Left lung (tissue), 4 donors: ENCODE measurements at regions not wholly inside any gene's neighbourhood (a gene's known extent, or its start where the extent isn't known, plus 50 kb on each side); places are given as distances from the start of the nearest gene placed in this dataset.

Experiments
- ATAC-seq: fragments of 200-7000 bp; cut with Tn5 transposase; one replicate; pipeline ENCODE4 v1.9.1; 2020; ENCODE audit warnings: moderate library complexity
- DNase-seq, 4 donors: peaks; one replicate each; pipeline ENCODE4 v3.0.0-alpha.2; 2013 to 2020
- H3K27ac ChIP-seq, 2 donors: fragments of 200-600 bp; sonication (generic) in 1 of 2; one replicate each; pipeline versions ENCODE4 v1.5.0 to v1.8.0; 2020 to 2021
- H3K27me3 ChIP-seq, 2 donors: fragments of 200-600 bp; sonication (generic) in 1 of 2; one replicate each; pipeline versions ENCODE4 v1.5.0 to v1.8.0; 2020 to 2021
- H3K36me3 ChIP-seq, 2 donors: fragments of 200-600 bp; sonication (generic) in 1 of 2; one replicate each; pipeline versions ENCODE4 v1.5.0 to v1.8.0; 2020 to 2021
- H3K4me1 ChIP-seq, 2 donors: fragments of 200-600 bp; one replicate each; pipeline ENCODE4 v1.8.0; 2021
- H3K4me3 ChIP-seq, 2 donors: fragments of 200-600 bp; sonication (generic) in 1 of 2; one replicate each; pipeline versions ENCODE4 v1.5.0 to v1.8.0; 2020 to 2021; ENCODE audit warnings: mild to moderate bottlenecking in 1 of 2
- H3K9me3 ChIP-seq, 2 donors: fragments of 200-600 bp; sonication (generic) in 1 of 2; one replicate each; pipeline versions ENCODE4 v1.5.0 to v1.8.0; 2020 to 2021
- intact Hi-C, 2 donors: fragments of 100-400 bp; cut with DNase I; formaldehyde crosslinking; loops; one replicate each; pipeline versions ENCODE4 v1.11.2 to v1.14.2; 2022
- TF ChIP-seq, protein P1 (sequence below), 2 donors: fragments of 200-600 bp; sonication (generic) in 1 of 2; IDR thresholded peaks; one replicate each; pipeline versions ENCODE4 v1.5.0 to v1.8.0; 2021; ENCODE audit warnings: antibody characterized with exemption in 2 of 2
- donor health status: DM: no; HTN: yes; CAD: no.
- donor health status: DM: no; HTN: no; CAD: no.

DNA sequence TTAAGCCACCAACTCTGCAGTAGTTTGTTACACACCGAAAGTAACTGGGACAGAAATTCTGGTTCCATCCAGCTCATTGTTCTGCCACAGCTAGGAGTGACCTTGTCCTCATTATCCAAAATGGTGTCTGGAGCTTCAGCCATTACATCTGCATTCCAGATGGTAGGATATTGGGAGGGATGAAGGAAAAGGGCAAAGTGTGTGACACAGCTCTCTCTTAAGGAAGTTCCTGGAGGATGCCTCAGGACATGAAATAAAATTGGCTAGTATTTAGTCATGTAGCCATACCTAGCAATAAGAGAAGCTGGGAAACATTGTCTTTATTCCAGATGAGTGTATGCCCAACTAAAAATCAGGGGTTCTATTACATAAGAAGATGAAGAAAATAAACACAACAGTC is 262.0 kb downstream of the BCOR start:
- no peak for DNase-seq
- TF ChIP-seq, protein P1, sequence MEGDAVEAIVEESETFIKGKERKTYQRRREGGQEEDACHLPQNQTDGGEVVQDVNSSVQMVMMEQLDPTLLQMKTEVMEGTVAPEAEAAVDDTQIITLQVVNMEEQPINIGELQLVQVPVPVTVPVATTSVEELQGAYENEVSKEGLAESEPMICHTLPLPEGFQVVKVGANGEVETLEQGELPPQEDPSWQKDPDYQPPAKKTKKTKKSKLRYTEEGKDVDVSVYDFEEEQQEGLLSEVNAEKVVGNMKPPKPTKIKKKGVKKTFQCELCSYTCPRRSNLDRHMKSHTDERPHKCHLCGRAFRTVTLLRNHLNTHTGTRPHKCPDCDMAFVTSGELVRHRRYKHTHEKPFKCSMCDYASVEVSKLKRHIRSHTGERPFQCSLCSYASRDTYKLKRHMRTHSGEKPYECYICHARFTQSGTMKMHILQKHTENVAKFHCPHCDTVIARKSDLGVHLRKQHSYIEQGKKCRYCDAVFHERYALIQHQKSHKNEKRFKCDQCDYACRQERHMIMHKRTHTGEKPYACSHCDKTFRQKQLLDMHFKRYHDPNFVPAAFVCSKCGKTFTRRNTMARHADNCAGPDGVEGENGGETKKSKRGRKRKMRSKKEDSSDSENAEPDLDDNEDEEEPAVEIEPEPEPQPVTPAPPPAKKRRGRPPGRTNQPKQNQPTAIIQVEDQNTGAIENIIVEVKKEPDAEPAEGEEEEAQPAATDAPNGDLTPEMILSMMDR (IDR thresholded peaks at IDR 0.05): no peak
- intact Hi-C loops: no loop called here

DNA sequence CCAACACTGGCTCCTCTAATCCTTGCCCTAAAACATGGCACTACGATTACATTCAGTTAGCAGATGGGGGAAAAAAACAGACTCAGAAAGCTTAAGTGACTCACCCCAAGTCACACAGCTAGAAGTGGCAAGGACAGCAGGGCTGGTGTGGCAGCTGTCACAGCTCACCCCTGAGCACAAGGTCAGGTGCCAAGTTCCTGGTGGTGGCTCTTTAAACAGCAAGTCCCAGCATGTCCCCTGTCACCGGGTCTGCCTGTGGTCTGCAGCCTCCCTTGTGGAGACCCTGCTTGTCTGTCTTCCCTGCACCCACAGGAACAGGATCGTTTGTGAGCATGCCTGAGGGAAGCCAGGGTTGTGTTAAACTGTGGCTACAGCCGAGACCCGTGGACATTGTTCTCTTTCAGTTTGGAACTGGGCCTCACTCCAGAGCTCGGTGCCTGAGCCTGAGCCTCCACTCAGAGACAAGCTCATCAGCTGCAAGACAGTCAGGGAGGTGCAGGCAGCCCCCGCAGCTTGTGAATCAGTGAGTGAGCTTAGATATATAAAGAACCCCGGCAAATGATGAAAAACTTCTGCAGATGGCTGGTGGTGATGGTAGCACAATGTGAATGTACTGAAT is 260.8 kb downstream of the BCOR start:
- Histone ChIP-seq H3K36me3 (no peaks in the 10 kb centered on the region), H3K27ac (no peak overlapping the region), H3K4me3 (no peak overlapping the region), H3K27me3 (no peaks in the 10 kb centered on the region), H3K9me3 (no peaks in the 10 kb centered on the region), H3K4me1 (no peaks in the 10 kb centered on the region)
- intact Hi-C loops: no loop called here
- ATAC-seq: no peak
- TF ChIP-seq, protein P1 (IDR thresholded peaks at IDR 0.05): no peak
- DNase-seq: no peak

More for the DNA sequence above, 262.0 kb downstream of the BCOR start:
- Histone ChIP-seq H3K27ac (no peak overlapping the region), H3K4me3 (no peak overlapping the region), H3K4me1 (no peaks in the 10 kb centered on the region), H3K27me3 (no peaks in the 10 kb centered on the region), H3K36me3 (no peaks in the 10 kb centered on the region), H3K9me3 (no peaks in the 10 kb centered on the region)
- ATAC-seq: no peak

DNA sequence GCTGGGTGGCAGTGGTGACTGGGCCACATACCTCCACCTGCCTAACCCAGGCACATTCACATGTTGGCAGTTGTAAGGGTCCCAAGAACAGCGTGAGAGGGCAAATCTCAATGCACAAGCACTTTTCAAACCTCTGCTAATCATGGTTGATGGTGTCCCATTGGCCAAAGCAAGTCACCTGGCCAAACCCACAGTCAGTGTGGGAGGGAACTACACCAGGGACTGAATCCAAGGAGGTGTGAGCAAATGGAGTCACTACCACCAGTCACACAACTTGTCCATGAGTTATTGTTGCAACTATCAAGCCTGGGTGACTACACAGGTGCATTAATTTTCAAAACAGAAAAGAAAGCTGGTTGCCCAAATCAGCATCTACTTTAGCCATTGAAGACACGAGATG is 260.1 kb downstream of the BCOR start:
- TF ChIP-seq, protein P1 (IDR thresholded peaks at IDR 0.05): no peak
- DNase-seq: no peak

DNA sequence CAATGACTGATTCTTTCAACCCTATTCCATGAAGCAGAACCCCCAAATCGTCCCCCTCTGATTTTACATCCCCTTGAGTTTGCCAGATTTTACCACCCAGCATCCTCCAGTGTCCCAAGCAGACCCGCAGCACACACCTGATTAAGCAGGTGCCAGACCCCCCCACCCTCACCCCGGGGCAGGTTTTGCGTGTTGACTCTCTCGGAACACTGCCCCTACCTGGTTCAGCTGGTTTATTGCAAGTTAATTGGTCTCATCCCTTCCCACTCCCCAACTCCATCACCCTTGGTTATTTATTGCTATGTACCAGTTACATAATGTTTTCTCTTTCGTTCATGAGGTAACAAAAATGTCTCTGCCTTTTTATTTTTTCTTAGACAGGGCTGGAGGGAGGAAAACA is 258.4 kb downstream of the BCOR start:
- no peak for ATAC-seq
- Histone ChIP-seq H3K27ac (no peak overlapping the region), H3K4me3 (no peak overlapping the region), H3K27me3 (no peaks in the 10 kb centered on the region), H3K9me3 (no peaks in the 10 kb centered on the region), H3K4me1 (no peaks in the 10 kb centered on the region), H3K36me3 (no peaks in the 10 kb centered on the region)
- intact Hi-C loops: no loop called here
- no peak for DNase-seq
- TF ChIP-seq, protein P1 (IDR thresholded peaks at IDR 0.05): no peak

More for the DNA sequence above, 260.1 kb downstream of the BCOR start:
- no peak overlapping the region for H3K4me3 ChIP-seq
- H3K4me1 ChIP-seq: no peaks in the 10 kb centered on the region
- no peak for ATAC-seq
- intact Hi-C loops: no loop called here
- H3K9me3 ChIP-seq: no peaks in the 10 kb centered on the region
- no peaks in the 10 kb centered on the region for H3K27me3 ChIP-seq
- H3K27ac ChIP-seq: no peak overlapping the region
- H3K36me3 ChIP-seq: no peaks in the 10 kb centered on the region

DNA sequence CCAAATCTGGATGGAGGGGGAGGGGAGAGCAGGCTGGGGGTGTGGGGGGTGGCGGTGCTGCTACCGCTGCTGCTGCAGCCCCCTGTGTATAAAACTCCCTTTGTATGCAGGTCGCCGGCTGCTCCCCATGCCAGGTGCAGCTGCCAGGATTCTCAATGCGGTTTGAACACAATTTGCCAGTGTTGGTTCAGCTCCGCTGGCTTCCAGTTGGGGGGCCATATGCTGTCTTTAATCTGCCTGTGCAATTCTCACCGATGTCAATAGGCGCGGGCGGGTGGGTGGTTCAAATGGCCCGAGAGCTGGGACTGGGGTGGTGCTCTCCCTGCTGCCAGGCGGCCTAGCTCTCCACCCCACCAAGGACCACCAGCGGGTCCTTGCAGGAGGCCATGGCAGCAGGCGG is 257.6 kb downstream of the BCOR start:
- TF ChIP-seq, protein P1 (IDR thresholded peaks at IDR 0.05): no peak
- no peaks in the 10 kb centered on the region for H3K36me3 ChIP-seq
- DNase-seq (no peak), ATAC-seq (no peak)
- no peaks in the 10 kb centered on the region for H3K9me3 ChIP-seq
- intact Hi-C loops: no loop called here
- H3K27me3 ChIP-seq: no peaks in the 10 kb centered on the region
- H3K4me1 ChIP-seq: no peaks in the 10 kb centered on the region
- H3K4me3 ChIP-seq: no peak overlapping the region
- H3K27ac ChIP-seq: no peak overlapping the region
